Activated B cell treated with CpG ODN at 0.5 μM for 24 hours (primary cell): ENCODE measurements at regions not wholly inside any gene's neighbourhood (a gene's known extent, or its start where the extent isn't known, plus 50 kb on each side); places are given as distances from the start of the nearest gene placed in this dataset.

Experiments
- ATAC-seq: fragments of 200-7000 bp; cut with Tn5 transposase; one replicate; pipeline ENCODE4 v1.10.0; 2021; ENCODE audit warnings: low read depth, mild to moderate bottlenecking, moderate library complexity
- CTCF ChIA-PET: fragments of 350-600 bp; sonication (Branson Sonifier 250); formaldehyde crosslinking; loops from one replicate; lab custom pipeline; 2021; ENCODE audit warnings: antibody characterized with exemption; lab: Charles Lee
- POLR2A ChIA-PET: fragments of 350-600 bp; sonication (Branson Sonifier 250); formaldehyde crosslinking; loops from one replicate; lab custom pipeline; 2021; ENCODE audit warnings: antibody characterized with exemption; lab: Charles Lee
- DNase-seq: peaks from one replicate; pipeline ENCODE4 v3.0.0; 2022
- H3K27ac Mint-ChIP-seq: one replicate; pipeline ENCODE4 v1.8.0; 2020; ENCODE audit warnings: mixed read lengths
- H3K27me3 Mint-ChIP-seq: one replicate; pipeline ENCODE4 v1.8.0; 2021; ENCODE audit warnings: mixed read lengths
- H3K36me3 Mint-ChIP-seq: one replicate; pipeline ENCODE4 v1.8.0; 2021; ENCODE audit warnings: low read depth, mixed read lengths
- H3K4me1 Mint-ChIP-seq: one replicate; pipeline ENCODE4 v1.8.0; 2021; ENCODE audit warnings: mixed read lengths
- H3K4me3 Mint-ChIP-seq: one replicate; pipeline ENCODE4 v1.8.0; 2020; ENCODE audit warnings: mild to moderate bottlenecking, mixed read lengths
- H3K9me3 Mint-ChIP-seq: one replicate; pipeline ENCODE4 v1.8.0; 2020; ENCODE audit warnings: mixed read lengths
- CTCF ChIP-seq: fragments of 200-600 bp; IDR thresholded peaks from one replicate; pipeline ENCODE4 v1.8.0; 2022; ENCODE audit warnings: antibody characterized with exemption, mild to moderate bottlenecking
- intact Hi-C: fragments of 100-400 bp; cut with micrococcal nuclease; formaldehyde crosslinking; loops from one replicate; pipeline ENCODE4 v1.15.1; 2024

DNA sequence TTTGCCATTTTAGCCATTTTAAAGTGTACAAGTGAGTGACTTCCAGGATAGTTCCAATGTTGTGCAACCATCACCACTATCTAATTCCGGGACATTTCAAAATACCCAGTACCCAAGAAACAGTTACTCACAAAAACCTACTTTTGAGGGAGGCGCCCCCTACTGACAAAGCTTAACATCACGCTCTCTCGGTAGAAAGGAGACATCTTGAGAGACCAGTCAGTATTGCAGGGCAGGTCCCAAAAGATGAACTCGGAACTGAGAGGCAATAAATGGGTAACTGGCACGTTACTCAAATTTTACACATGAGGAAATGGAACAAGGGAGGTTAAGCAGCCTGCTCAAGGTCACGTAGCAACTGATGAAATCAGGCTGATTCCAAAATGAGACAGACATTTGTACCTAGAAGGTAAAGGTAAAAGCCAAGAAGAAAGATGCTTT lies 50.0 kb upstream of the POU2AF1 start:
- H3K4me3 Mint-ChIP-seq: no peak overlapping the region
- peaks cover 2% of the 10 kb centered on the region for H3K27me3 Mint-ChIP-seq
- ATAC-seq: peak; percentile 91
- intact Hi-C loops: loop anchor here (1.0 to 5.0 kb wide), 4 partner anchors 18 to 982 kb away; no protein-coding TSS in a partner anchor
- peaks cover 4% of the 10 kb centered on the region for H3K4me1 Mint-ChIP-seq
- ChIA-PET CTCF (interaction anchor here (0.8 to 7.2 kb wide), 23 partner anchors 9 to 1228 kb away, joined by 3 to 108 read pairs (median 5); partner anchors contain the start of gene POU2AF1), POLR2A (interaction anchor here (1.2 to 2.1 kb wide), 3 partner anchors 50 to 146 kb away, joined by 4 to 12 read pairs (median 5); partner anchors contain the start of gene POU2AF1)
- H3K36me3 Mint-ChIP-seq: no peaks in the 10 kb centered on the region
- no peak for TF ChIP-seq CTCF
- no peak for DNase-seq
- H3K9me3 Mint-ChIP-seq: no peaks in the 10 kb centered on the region
- no peak overlapping the region for H3K27ac Mint-ChIP-seq
